ENCODE measurements at regions not wholly inside any gene's neighbourhood (a gene's known extent, or its start where the extent isn't known, plus 50 kb on each side); places are given as distances from the start of the nearest gene placed in this dataset.

- TF ChIP-seq, protein P1, sequence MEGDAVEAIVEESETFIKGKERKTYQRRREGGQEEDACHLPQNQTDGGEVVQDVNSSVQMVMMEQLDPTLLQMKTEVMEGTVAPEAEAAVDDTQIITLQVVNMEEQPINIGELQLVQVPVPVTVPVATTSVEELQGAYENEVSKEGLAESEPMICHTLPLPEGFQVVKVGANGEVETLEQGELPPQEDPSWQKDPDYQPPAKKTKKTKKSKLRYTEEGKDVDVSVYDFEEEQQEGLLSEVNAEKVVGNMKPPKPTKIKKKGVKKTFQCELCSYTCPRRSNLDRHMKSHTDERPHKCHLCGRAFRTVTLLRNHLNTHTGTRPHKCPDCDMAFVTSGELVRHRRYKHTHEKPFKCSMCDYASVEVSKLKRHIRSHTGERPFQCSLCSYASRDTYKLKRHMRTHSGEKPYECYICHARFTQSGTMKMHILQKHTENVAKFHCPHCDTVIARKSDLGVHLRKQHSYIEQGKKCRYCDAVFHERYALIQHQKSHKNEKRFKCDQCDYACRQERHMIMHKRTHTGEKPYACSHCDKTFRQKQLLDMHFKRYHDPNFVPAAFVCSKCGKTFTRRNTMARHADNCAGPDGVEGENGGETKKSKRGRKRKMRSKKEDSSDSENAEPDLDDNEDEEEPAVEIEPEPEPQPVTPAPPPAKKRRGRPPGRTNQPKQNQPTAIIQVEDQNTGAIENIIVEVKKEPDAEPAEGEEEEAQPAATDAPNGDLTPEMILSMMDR (IDR thresholded peaks at IDR 0.05 in 4 of 5, conservative IDR thresholded peaks at IDR 0.05 in 1 of 5) = no peak
- no peak for TF ChIP-seq POLR2A (IDR thresholded peaks at IDR 0.05)
Measured at GRCh38 chr19:28103921-28104320, 1109.0 kb downstream of the UQCRFS1 start.

Data from gastrocnemius medialis (tissue), 4 donors.